Vagina (tissue), 2 donors: ENCODE measurements at regions not wholly inside any gene's neighbourhood (a gene's known extent, or its start where the extent isn't known, plus 50 kb on each side); places are given as distances from the start of the nearest gene placed in this dataset.

Experiments used
- POLR2A ChIP-seq, 2 donors: fragments of 450-650 bp; IDR thresholded peaks; one replicate each; pipeline ENCODE4 v1.6.1; 2017; ENCODE audit warnings: antibody characterized with exemption in 2 of 2, mild to moderate bottlenecking in 2 of 2, moderate library complexity in 2 of 2
- POLR2AphosphoS5 ChIP-seq, 2 donors: sonication (generic); formaldehyde crosslinking; IDR thresholded peaks; one replicate each; pipeline ENCODE4 v1.9.0; 2017; ENCODE audit warnings: antibody characterized with exemption in 2 of 2, mild to moderate bottlenecking in 2 of 2, low read depth in 1 of 2; ENCODE audit not compliant: insufficient read depth in 1 of 2
- TF ChIP-seq, protein P1 (sequence below), 3 experiments: fragments of 450-650 bp in 2 of 3; fragments of 200-600 bp in 1 of 3; sonication (generic) in 1 of 3; IDR thresholded peaks; one replicate each; pipeline ENCODE4 v1.5.1; 2017 to 2019; ENCODE audit warnings: antibody characterized with exemption in 3 of 3, mild to moderate bottlenecking in 2 of 3, moderate library complexity in 2 of 3

DNA sequence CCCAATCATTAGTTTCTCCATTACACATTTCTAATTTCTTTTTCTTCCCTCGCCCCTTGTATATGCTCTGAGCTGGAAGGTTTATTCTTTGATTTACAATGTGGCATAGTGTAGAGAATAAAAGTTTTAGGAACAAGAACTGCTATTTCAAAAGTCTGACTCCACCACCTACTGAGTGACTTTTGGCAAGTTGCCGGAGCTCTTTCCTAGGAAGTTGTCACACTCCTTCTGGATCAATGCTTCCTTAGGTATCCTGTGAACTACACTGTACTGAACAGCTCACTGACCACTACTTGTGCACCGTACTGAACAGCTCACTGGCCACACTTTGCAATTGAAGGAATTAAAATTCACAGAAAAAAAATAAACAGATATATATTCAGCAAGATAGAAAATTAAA, 458.2 kb downstream of the FRK start:
- TF ChIP-seq, protein P1, sequence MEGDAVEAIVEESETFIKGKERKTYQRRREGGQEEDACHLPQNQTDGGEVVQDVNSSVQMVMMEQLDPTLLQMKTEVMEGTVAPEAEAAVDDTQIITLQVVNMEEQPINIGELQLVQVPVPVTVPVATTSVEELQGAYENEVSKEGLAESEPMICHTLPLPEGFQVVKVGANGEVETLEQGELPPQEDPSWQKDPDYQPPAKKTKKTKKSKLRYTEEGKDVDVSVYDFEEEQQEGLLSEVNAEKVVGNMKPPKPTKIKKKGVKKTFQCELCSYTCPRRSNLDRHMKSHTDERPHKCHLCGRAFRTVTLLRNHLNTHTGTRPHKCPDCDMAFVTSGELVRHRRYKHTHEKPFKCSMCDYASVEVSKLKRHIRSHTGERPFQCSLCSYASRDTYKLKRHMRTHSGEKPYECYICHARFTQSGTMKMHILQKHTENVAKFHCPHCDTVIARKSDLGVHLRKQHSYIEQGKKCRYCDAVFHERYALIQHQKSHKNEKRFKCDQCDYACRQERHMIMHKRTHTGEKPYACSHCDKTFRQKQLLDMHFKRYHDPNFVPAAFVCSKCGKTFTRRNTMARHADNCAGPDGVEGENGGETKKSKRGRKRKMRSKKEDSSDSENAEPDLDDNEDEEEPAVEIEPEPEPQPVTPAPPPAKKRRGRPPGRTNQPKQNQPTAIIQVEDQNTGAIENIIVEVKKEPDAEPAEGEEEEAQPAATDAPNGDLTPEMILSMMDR (IDR thresholded peaks at IDR 0.05): no peak
- no peak for TF ChIP-seq POLR2AphosphoS5 (IDR thresholded peaks at IDR 0.05; ENCODE audit: insufficient read depth in 1 of 2, low read depth in 1 of 2)
- no peak for TF ChIP-seq POLR2A (IDR thresholded peaks at IDR 0.05)
